CD4-positive, CD25-positive, alpha-beta regulatory T cell (primary cell): ENCODE measurements at regions not wholly inside any gene's neighbourhood (a gene's known extent, or its start where the extent isn't known, plus 50 kb on each side); places are given as distances from the start of the nearest gene placed in this dataset.

Experiments used
- ATAC-seq, 2 donors: fragments of 150-1000 bp; cut with Tn5 transposase; one replicate each; pipeline ENCODE4 v1.10.0; 2021; ENCODE audit warnings: low read depth in 2 of 2, moderate number of reproducible peaks in 2 of 2, moderate library complexity in 1 of 2
- DNase-seq, 3 donors: peaks; one replicate each; pipeline versions ENCODE4 v3.0.0 to v3.0.0-alpha.2; 2012 to 2022; ENCODE audit warnings: mixed read lengths in 1 of 3
- H3K27ac ChIP-seq: one replicate; pipeline ENCODE4 v1.7.0; 2013; ENCODE audit warnings: mild to moderate bottlenecking, low read length; ENCODE audit not compliant: insufficient read depth, poor library complexity, severe bottlenecking
- H3K27me3 ChIP-seq: one replicate; pipeline ENCODE4 v1.7.0; 2013; ENCODE audit warnings: low read length; ENCODE audit not compliant: control insufficient read depth, insufficient read depth
- H3K36me3 ChIP-seq: one replicate; pipeline ENCODE4 v1.7.0; 2013; ENCODE audit warnings: mild to moderate bottlenecking, low read length, moderate library complexity; ENCODE audit not compliant: control insufficient read depth, insufficient read depth
- H3K4me1 ChIP-seq: 2 replicates; pipeline ENCODE4 v1.7.0; 2013; ENCODE audit warnings: mild to moderate bottlenecking, low read length; ENCODE audit not compliant: insufficient read depth, control insufficient read depth, poor library complexity, severe bottlenecking
- H3K4me3 ChIP-seq: one replicate; pipeline ENCODE4 v1.7.0; 2013; ENCODE audit warnings: low read depth, mild to moderate bottlenecking, low read length, moderate library complexity
- H3K9me3 ChIP-seq, 2 experiments: 1 replicate in 1 of 2; 2 replicates in 1 of 2; pipeline ENCODE4 v1.7.0; 2013; ENCODE audit warnings: low read length in 2 of 2, mild to moderate bottlenecking in 1 of 2, moderate library complexity in 1 of 2; ENCODE audit not compliant: control insufficient read depth in 2 of 2
- H3K27ac Mint-ChIP-seq, 3 donors: one replicate each; pipeline ENCODE4 v1.8.0; 2020 to 2022; ENCODE audit warnings: mild to moderate bottlenecking in 3 of 3, mixed read lengths in 3 of 3, moderate library complexity in 2 of 3
- H3K27me3 Mint-ChIP-seq: one replicate; pipeline ENCODE4 v1.8.0; 2022; ENCODE audit warnings: mild to moderate bottlenecking, mixed read lengths
- H3K36me3 Mint-ChIP-seq: one replicate; pipeline ENCODE4 v1.8.0; 2020; ENCODE audit warnings: mixed read lengths
- H3K4me1 Mint-ChIP-seq, 4 donors: one replicate each; pipeline ENCODE4 v1.8.0; 2020 to 2022; ENCODE audit warnings: mixed read lengths in 4 of 4, mild to moderate bottlenecking in 1 of 4
- H3K4me3 Mint-ChIP-seq, 4 donors: one replicate each; pipeline ENCODE4 v1.8.0; 2020 to 2022; ENCODE audit warnings: mild to moderate bottlenecking in 4 of 4, mixed read lengths in 4 of 4, moderate library complexity in 3 of 4
- H3K9me3 Mint-ChIP-seq, 7 donors: one replicate each; pipeline ENCODE4 v1.8.0; 2020 to 2022; ENCODE audit warnings: mixed read lengths in 7 of 7, mild to moderate bottlenecking in 3 of 7, moderate library complexity in 2 of 7

DNA sequence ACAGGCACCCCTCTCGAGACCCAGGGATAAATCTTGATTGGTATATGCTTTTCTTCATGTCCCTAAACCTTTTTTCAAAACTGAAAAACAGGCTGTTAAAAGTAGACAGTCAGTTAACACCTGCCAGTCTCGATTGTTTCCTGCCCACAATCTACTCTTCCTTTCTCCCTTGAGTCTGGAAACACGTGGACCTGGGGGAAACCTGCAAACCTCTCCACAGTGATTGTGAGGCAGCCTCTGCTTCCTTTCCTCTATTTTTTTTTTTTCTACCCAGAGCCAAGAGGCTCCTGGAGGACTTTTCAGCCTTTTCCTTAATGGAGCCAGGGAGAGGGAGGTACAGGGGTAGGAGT is 69.4 kb upstream of the CLMP start:
- Histone ChIP-seq H3K36me3 (no peaks in the 10 kb centered on the region), H3K27ac (no peak overlapping the region), H3K9me3 (no peaks in the 10 kb centered on the region), H3K27me3 (peaks cover 5% of the 10 kb centered on the region), H3K4me1 (no peaks in the 10 kb centered on the region), H3K4me3 (no peak overlapping the region)
- peaks cover 0 to 9% (median 3%) of the 10 kb centered on the region in 4 donors for H3K4me1 Mint-ChIP-seq
- no peak overlapping the region for H3K4me3 Mint-ChIP-seq
- no peak overlapping the region for H3K27ac Mint-ChIP-seq
- DNase-seq: peak in 1 of 3 donors; percentile 15
- ATAC-seq: no peak
- peaks cover 27% of the 10 kb centered on the region for H3K27me3 Mint-ChIP-seq
- H3K36me3 Mint-ChIP-seq: no peaks in the 10 kb centered on the region
- H3K9me3 Mint-ChIP-seq: peaks cover 0 to 3% (median 0%) of the 10 kb centered on the region in 7 donors

DNA sequence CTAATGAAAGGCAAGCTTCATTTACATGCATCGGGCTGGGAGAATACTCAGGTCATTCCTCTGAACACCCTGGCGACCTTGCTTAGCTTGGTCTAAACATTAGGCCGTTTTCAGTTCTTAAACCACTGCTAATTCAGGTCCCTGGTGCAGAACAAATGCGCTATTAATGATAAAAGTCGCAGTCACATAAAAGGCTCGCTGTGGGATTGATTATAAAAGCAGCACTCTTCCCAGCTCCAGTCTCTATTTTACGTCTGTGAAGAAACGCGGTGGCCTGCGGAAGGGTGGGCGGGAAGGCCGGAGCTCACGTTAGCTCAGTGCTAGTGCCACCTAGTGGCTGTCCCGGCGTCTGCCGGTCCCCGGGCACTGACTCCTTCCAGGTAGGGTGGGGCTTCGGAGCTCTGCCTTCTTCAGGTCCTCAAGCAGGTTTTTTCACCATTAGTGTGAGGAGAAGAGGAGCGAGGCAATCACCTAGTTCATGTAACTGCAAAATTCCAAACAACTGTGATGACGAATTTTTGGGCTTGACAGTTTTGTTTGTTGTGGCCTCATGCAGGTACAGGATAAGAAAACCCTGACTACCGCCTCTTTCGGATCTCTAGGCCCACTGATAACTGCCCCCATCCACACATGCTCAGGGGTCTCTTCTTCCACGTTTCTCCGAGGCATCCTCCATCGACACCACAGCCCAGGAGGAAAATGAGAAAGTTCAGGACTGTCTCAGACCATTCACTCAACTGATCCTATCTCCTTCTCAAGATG is 66.5 kb upstream of the CLMP start:
- H3K27me3 Mint-ChIP-seq: peaks cover 29% of the 10 kb centered on the region
- DNase-seq (peak; percentile 21 to 65 (median 38)), ATAC-seq (peak; percentile 46 to 64)
- H3K36me3 Mint-ChIP-seq: peaks cover 6% of the 10 kb centered on the region
- peaks cover 2% of the 10 kb centered on the region for H3K27me3 ChIP-seq
- H3K36me3 ChIP-seq: no peaks in the 10 kb centered on the region
- peaks cover 0 to 6% (median 2%) of the 10 kb centered on the region in 4 donors for H3K4me1 Mint-ChIP-seq
- no peaks in the 10 kb centered on the region for H3K4me1 ChIP-seq
- peaks cover 0 to 18% (median 0%) of the 10 kb centered on the region in 7 donors for H3K9me3 Mint-ChIP-seq
- no peak overlapping the region for H3K27ac Mint-ChIP-seq
- peak overlapping the region; percentile 18 for H3K4me3 ChIP-seq
- no peak overlapping the region for H3K4me3 Mint-ChIP-seq
- H3K9me3 ChIP-seq: peaks cover 4 to 9% of the 10 kb centered on the region in 2 experiments
- no peak overlapping the region for H3K27ac ChIP-seq

DNA sequence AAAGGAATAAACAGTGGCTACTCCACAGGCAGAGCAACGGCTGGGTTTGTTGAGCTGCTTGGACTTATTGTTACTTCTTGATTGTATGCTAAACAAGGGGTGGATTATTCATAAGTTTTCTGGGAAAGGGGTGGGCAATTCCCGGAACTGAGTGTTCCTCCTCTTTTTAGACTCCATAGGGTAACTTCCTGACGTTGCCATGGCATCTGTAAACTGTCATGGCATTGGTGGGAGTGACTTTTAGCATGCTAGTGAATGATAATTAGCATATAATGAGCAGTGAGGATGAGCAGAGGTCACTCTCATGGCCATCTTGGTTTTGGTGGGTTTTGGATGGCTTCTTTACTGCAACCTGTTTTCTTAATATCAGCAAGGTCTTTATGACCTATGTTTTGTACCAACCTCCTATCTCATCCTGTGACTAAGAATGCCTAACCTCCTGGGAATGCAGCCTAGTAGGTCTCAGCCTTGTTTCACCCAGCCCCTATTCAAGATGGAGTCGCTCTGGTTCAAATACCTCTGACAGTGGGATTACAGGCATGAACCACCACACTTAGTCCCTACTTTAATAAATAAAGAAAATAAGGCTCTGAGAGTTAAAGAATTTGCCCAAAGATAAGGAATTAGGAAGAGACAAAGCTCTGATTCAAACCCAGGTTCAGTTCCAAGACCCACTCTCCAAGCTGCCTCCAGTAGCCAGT is 65.6 kb upstream of the CLMP start:
- Mint-ChIP-seq H3K4me3 (no peak overlapping the region), H3K27ac (no peak overlapping the region), H3K4me1 (peaks cover 0 to 6% (median 2%) of the 10 kb centered on the region in 4 donors), H3K36me3 (peaks cover 6% of the 10 kb centered on the region), H3K27me3 (peaks cover 34% of the 10 kb centered on the region), H3K9me3 (peaks cover 0 to 18% (median 3%) of the 10 kb centered on the region in 7 donors)
- Histone ChIP-seq H3K4me1 (no peaks in the 10 kb centered on the region), H3K27ac (no peak overlapping the region), H3K9me3 (peaks cover 4 to 9% of the 10 kb centered on the region in 2 experiments), H3K27me3 (peaks cover 2% of the 10 kb centered on the region), H3K4me3 (no peak overlapping the region), H3K36me3 (no peaks in the 10 kb centered on the region)
- DNase-seq (no peak), ATAC-seq (no peak)

DNA sequence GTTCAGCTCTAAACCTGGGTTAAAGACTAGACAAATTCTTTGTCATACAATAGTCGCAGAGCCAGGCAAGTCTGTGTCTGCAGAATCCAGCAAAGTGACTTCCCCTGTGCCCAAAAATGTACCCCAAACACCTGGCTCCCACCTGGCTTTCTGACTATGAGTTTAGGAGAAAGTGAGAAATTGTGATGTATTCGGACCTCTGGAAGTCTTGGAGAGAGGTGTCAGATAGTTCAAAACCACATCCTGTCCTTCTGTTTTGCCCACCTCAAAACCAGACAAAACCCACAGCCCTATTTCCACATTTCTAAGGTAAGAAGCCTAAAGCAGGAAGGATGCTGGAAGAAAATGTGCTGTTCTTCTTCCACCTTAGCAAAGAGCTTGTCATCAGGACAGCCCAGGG is 63.8 kb upstream of the CLMP start:
- Histone ChIP-seq H3K4me3 (no peak overlapping the region), H3K9me3 (peaks cover 4 to 9% of the 10 kb centered on the region in 2 experiments), H3K27ac (no peak overlapping the region), H3K36me3 (no peaks in the 10 kb centered on the region), H3K4me1 (no peaks in the 10 kb centered on the region), H3K27me3 (peaks cover 2% of the 10 kb centered on the region)
- DNase-seq (no peak), ATAC-seq (no peak)
- Mint-ChIP-seq H3K4me1 (peaks cover 0 to 6% (median 2%) of the 10 kb centered on the region in 4 donors), H3K4me3 (no peak overlapping the region), H3K36me3 (peaks cover 6% of the 10 kb centered on the region), H3K27me3 (peaks cover 39% of the 10 kb centered on the region), H3K9me3 (peaks cover 0 to 18% (median 3%) of the 10 kb centered on the region in 7 donors), H3K27ac (no peak overlapping the region)

- Histone ChIP-seq H3K36me3 (no peaks in the 10 kb centered on the region), H3K27me3 (peaks cover 2% of the 10 kb centered on the region), H3K4me1 (no peaks in the 10 kb centered on the region), H3K4me3 (no peak overlapping the region), H3K27ac (no peak overlapping the region), H3K9me3 (peaks cover 4 to 9% of the 10 kb centered on the region in 2 experiments)
- peaks cover 0 to 18% (median 3%) of the 10 kb centered on the region in 7 donors for H3K9me3 Mint-ChIP-seq
- no peak overlapping the region for H3K4me3 Mint-ChIP-seq
- peaks cover 0 to 6% (median 2%) of the 10 kb centered on the region in 4 donors for H3K4me1 Mint-ChIP-seq
- peaks cover 37% of the 10 kb centered on the region for H3K27me3 Mint-ChIP-seq
- ATAC-seq (no peak), DNase-seq (no peak)
- no peak overlapping the region for H3K27ac Mint-ChIP-seq
- H3K36me3 Mint-ChIP-seq: peaks cover 6% of the 10 kb centered on the region
Measured at GRCh38 chr11:123257370-123257769, 62.3 kb upstream of the CLMP start.

DNA sequence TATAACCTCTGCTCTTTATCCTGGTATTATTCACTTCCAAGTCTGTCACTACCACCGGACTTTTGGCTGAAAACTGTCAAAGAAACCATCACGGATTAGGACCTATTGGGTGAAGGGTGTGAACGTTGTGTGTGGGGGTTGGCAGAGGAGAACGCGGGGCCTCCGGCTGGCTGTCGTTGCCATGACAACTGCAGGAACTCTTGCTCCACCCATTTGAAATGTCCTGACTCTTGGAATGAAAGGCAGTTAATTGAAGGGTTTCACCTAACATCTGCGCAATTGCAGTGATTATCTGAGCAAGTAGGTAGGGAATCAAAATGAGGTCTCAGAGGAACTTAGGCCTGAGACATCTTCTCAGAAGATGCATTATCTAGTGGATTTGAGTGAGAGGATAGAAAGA is 60.9 kb upstream of the CLMP start:
- Histone ChIP-seq H3K4me1 (no peaks in the 10 kb centered on the region), H3K27me3 (no peaks in the 10 kb centered on the region), H3K36me3 (no peaks in the 10 kb centered on the region), H3K27ac (no peak overlapping the region), H3K9me3 (peaks cover 4 to 9% of the 10 kb centered on the region in 2 experiments), H3K4me3 (no peak overlapping the region)
- Mint-ChIP-seq H3K27me3 (peaks cover 41% of the 10 kb centered on the region), H3K9me3 (peaks cover 0 to 18% (median 3%) of the 10 kb centered on the region in 7 donors), H3K27ac (peak overlapping the region in 1 of 3 donors; percentile 53), H3K36me3 (peaks cover 6% of the 10 kb centered on the region), H3K4me3 (no peak overlapping the region), H3K4me1 (no peaks in the 10 kb centered on the region)
- DNase-seq (no peak), ATAC-seq (no peak)

DNA sequence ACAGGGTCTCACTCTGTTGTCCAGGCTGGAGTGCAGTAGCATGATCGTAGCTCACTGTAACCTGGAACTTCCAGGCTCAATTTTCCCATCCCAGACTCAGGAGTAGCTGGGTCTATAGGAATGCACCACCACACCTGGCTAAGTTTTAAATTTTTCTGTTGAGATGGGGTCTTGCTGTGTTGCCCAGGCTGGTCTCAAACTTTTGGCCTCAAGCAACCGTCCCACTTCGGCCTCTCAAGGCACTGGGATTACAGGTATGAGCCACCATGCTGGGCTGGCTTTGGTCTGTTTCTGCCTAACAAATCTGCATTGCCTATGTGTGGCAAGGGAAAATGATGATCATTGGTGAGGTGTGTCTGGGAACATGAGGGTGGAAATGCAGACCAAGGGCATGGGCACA is 59.3 kb upstream of the CLMP start:
- Histone ChIP-seq H3K4me3 (no peak overlapping the region), H3K36me3 (no peaks in the 10 kb centered on the region), H3K4me1 (no peaks in the 10 kb centered on the region), H3K27me3 (no peaks in the 10 kb centered on the region), H3K9me3 (peaks cover 4 to 9% of the 10 kb centered on the region in 2 experiments), H3K27ac (no peak overlapping the region)
- peaks cover 0 to 15% (median 3%) of the 10 kb centered on the region in 7 donors for H3K9me3 Mint-ChIP-seq
- ATAC-seq (no peak), DNase-seq (no peak)
- peaks cover 38% of the 10 kb centered on the region for H3K27me3 Mint-ChIP-seq
- H3K27ac Mint-ChIP-seq: peak overlapping the region in 1 of 3 donors; percentile 7
- peaks cover 6% of the 10 kb centered on the region for H3K36me3 Mint-ChIP-seq
- H3K4me1 Mint-ChIP-seq: no peaks in the 10 kb centered on the region
- H3K4me3 Mint-ChIP-seq: no peak overlapping the region
